Nephron progenitor cell (in vitro differentiated cells): ENCODE measurements at regions not wholly inside any gene's neighbourhood (a gene's known extent, or its start where the extent isn't known, plus 50 kb on each side); places are given as distances from the start of the nearest gene placed in this dataset.

Experiments
- DNase-seq: peaks from one replicate; pipeline ENCODE4 v3.0.0; 2021
- H3K27ac Mint-ChIP-seq: 2 replicates; pipeline ENCODE4 v1.8.0; 2021; ENCODE audit warnings: mild to moderate bottlenecking, moderate library complexity, mixed read lengths
- H3K27me3 Mint-ChIP-seq: 2 replicates; pipeline ENCODE4 v1.8.0; 2021; ENCODE audit warnings: mild to moderate bottlenecking, low read depth, mixed read lengths; ENCODE audit not compliant: poor library complexity
- H3K36me3 Mint-ChIP-seq: 2 replicates; pipeline ENCODE4 v1.8.0; 2021; ENCODE audit warnings: low read depth, mixed read lengths
- H3K4me1 Mint-ChIP-seq: 2 replicates; pipeline ENCODE4 v1.8.0; 2021; ENCODE audit warnings: mixed read lengths
- H3K4me3 Mint-ChIP-seq: 2 replicates; pipeline ENCODE4 v1.8.0; 2021; ENCODE audit warnings: mild to moderate bottlenecking, moderate library complexity, mixed read lengths
- H3K9me3 Mint-ChIP-seq: 2 replicates; pipeline ENCODE4 v1.8.0; 2021; ENCODE audit warnings: mild to moderate bottlenecking, moderate library complexity, mixed read lengths
- TF ChIP-seq, protein P1 (sequence below): fragments of 200-600 bp; sonication (generic); IDR thresholded peaks from 2 replicates; pipeline ENCODE4 v1.5.0; 2021; ENCODE audit warnings: antibody characterized with exemption

DNA sequence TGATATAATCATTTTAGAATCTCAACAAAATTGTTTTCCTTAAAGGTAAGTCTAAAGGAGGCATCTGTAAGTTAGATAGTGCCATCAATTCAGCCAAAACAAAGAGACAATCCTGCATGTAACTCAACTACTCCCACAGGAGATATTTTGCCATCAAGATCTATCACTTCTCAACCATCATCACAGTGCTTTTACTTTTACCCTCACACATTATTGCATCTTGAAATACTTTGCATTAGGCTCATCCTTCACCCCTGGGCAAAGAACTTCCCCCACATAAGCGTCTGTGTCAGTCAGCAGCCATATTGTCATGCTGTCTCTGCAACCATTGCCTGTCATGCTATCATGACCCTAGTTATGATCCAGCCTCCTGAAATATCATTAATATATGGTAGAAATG, 54.9 kb upstream of the NLGN1 start:
- peaks cover 3% of the 10 kb centered on the region for H3K27me3 Mint-ChIP-seq
- TF ChIP-seq, protein P1, sequence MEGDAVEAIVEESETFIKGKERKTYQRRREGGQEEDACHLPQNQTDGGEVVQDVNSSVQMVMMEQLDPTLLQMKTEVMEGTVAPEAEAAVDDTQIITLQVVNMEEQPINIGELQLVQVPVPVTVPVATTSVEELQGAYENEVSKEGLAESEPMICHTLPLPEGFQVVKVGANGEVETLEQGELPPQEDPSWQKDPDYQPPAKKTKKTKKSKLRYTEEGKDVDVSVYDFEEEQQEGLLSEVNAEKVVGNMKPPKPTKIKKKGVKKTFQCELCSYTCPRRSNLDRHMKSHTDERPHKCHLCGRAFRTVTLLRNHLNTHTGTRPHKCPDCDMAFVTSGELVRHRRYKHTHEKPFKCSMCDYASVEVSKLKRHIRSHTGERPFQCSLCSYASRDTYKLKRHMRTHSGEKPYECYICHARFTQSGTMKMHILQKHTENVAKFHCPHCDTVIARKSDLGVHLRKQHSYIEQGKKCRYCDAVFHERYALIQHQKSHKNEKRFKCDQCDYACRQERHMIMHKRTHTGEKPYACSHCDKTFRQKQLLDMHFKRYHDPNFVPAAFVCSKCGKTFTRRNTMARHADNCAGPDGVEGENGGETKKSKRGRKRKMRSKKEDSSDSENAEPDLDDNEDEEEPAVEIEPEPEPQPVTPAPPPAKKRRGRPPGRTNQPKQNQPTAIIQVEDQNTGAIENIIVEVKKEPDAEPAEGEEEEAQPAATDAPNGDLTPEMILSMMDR, result no peak
- DNase-seq, result no peak
- H3K36me3 Mint-ChIP-seq, result no peaks in the 10 kb centered on the region
- no peaks in the 10 kb centered on the region for H3K4me1 Mint-ChIP-seq
- no peaks in the 10 kb centered on the region for H3K9me3 Mint-ChIP-seq
- no peak overlapping the region for H3K4me3 Mint-ChIP-seq
- H3K27ac Mint-ChIP-seq, result no peak overlapping the region

DNA sequence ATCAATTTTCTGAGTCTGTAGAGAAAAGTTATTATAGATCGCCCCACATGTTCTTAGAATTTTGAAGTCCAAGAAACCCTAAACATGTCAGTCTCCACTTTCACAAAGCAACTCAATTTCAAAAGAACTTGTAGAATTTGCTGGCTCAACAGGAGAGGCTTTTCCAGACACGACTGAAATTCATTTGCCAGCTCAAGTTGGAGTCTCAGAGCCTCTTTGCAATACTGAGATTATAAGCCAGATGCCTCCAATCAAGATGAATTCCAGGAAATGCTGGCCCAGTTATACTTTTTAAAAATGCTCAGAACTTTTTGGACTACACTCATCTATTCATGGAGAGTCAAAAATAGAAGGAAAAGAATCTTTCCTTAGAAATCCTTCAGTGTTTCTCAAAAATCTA, 56.9 kb upstream of the NLGN1 start:
- peaks cover 6% of the 10 kb centered on the region for H3K27me3 Mint-ChIP-seq
- H3K4me3 Mint-ChIP-seq, result no peak overlapping the region
- TF ChIP-seq, protein P1, result no peak
- H3K36me3 Mint-ChIP-seq, result no peaks in the 10 kb centered on the region
- DNase-seq, result no peak
- H3K27ac Mint-ChIP-seq, result no peak overlapping the region
- no peaks in the 10 kb centered on the region for H3K4me1 Mint-ChIP-seq
- H3K9me3 Mint-ChIP-seq, result no peaks in the 10 kb centered on the region

DNA sequence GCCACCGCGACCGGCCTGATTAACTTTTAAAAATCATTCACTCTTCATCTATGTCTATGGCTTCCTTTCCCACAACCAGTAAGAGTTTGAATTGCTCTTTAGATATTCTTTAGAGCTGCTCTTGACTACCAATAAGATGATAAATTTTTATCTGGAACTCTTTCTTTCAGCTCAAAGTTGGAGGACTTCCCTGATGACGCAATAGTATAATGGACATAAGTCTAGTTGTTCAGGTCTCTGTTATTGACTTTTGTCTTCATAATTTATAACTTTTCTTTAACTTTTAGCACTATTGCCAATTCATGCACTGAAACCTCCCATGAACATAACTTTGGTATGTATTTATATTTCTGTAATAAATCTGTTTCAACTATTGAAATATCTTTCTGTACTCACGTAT, 61.3 kb upstream of the NLGN1 start:
- Mint-ChIP-seq H3K4me1 (no peaks in the 10 kb centered on the region), H3K9me3 (no peaks in the 10 kb centered on the region), H3K4me3 (no peak overlapping the region), H3K27ac (no peak overlapping the region), H3K27me3 (peaks cover 6% of the 10 kb centered on the region), H3K36me3 (no peaks in the 10 kb centered on the region)
- no peak for DNase-seq
- TF ChIP-seq, protein P1, result no peak

DNA sequence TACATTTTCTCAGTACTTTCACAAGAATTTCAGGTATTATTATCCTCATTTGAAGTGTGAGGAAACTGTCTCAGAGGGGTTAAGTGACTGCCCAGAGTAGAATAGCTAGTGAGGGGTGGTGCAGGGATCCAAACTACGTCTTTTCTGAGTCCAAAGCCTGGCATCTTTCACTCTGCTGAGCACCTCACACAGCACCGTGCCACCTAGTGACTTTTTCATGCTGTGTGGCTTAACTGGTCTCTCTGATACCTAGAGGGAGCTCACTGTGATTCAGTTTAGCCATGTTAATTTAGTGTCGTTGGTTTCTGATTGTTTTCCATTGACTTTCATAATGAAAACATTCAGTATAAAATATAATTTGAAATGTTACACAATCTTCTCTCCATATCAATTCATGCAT, 91.4 kb upstream of the NLGN1 start:
- Mint-ChIP-seq H3K27me3 (no peaks in the 10 kb centered on the region), H3K4me1 (peaks cover 11% of the 10 kb centered on the region), H3K36me3 (no peaks in the 10 kb centered on the region), H3K9me3 (no peaks in the 10 kb centered on the region), H3K27ac (no peak overlapping the region), H3K4me3 (no peak overlapping the region)
- no peak for DNase-seq
- TF ChIP-seq, protein P1, result no peak

DNA sequence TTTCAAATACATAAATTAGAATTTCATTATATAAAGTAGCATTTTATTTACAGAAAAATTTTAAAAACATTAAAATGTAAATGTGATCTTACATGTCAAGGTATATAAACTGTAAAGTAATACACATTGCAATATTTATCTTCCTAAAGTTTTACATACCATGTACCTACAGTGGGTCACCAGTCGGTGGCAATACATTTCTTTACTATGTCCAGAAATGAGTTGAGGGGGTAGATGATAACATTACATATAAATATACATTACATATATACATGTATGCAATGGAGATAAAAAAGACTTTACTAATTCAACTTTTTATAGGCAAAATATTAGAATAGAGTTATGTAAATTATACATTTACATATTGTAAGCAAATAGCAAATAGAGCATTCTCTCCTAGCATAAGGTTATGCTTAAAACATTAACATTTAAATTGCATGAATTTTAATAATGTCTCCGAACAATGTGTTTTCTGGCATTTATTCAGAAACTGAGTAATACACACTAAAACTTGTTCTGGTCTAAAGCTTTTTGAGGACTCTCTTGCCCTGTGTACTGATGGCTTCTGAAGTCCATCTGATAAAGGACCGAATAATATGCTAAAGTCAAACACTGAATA, 93.3 kb upstream of the NLGN1 start:
- H3K4me1 Mint-ChIP-seq, result no peaks in the 10 kb centered on the region
- H3K27me3 Mint-ChIP-seq, result peaks cover 6% of the 10 kb centered on the region
- TF ChIP-seq, protein P1, result no peak
- peaks cover 4% of the 10 kb centered on the region for H3K9me3 Mint-ChIP-seq
- no peak overlapping the region for H3K27ac Mint-ChIP-seq
- no peak for DNase-seq
- no peaks in the 10 kb centered on the region for H3K36me3 Mint-ChIP-seq
- no peak overlapping the region for H3K4me3 Mint-ChIP-seq

DNA sequence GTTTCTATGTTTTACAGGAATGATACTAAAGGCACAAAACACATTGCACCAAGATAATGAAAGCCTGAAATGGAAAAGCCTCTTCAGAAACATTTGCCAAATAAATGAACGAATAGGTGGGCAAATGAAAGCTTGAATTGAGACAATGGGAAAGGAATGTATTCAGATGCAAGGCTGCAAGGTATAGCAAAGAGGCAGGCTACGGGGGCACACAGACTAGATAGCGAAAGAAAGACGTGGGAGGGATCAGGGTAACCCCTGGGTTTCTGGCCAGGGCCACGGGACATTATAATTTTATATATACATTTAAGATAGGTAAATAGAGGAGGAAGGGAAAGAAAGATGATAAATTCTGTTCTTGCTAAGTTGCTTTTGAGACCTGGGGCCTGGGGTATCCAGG, 95.9 kb upstream of the NLGN1 start:
- peaks cover 6% of the 10 kb centered on the region for H3K27me3 Mint-ChIP-seq
- no peaks in the 10 kb centered on the region for H3K4me1 Mint-ChIP-seq
- no peaks in the 10 kb centered on the region for H3K36me3 Mint-ChIP-seq
- peaks cover 4% of the 10 kb centered on the region for H3K9me3 Mint-ChIP-seq
- TF ChIP-seq, protein P1, result no peak
- DNase-seq, result no peak
- no peak overlapping the region for H3K27ac Mint-ChIP-seq
- no peak overlapping the region for H3K4me3 Mint-ChIP-seq
